NT2/D1 (cell line): ENCODE measurements at regions not wholly inside any gene's neighbourhood (a gene's known extent, or its start where the extent isn't known, plus 50 kb on each side); places are given as distances from the start of the nearest gene placed in this dataset.

Experiments
- SUZ12 ChIP-seq: IDR thresholded peaks from 2 replicates; pipeline ENCODE4 v1.6.1; 2011; ENCODE audit not compliant: insufficient read length, insufficient read depth; ENCODE audit errors: extremely low read depth
- YY1 ChIP-seq: IDR thresholded peaks from 2 replicates; pipeline ENCODE4 v1.6.1; 2011; ENCODE audit not compliant: insufficient read length, insufficient read depth
- ZNF274 ChIP-seq: IDR thresholded peaks from 2 replicates; pipeline ENCODE4 v1.6.1; 2011; ENCODE audit warnings: mild to moderate bottlenecking, low read depth, low read length

- TF ChIP-seq ZNF274 (no peak), YY1 (no peak), SUZ12 (no peak)
Observed at GRCh38 chr3:22581007-22581406, 622.1 kb upstream of the UBE2E2 start.
